HFFc6 (cell line): ENCODE measurements at regions not wholly inside any gene's neighbourhood (a gene's known extent, or its start where the extent isn't known, plus 50 kb on each side); places are given as distances from the start of the nearest gene placed in this dataset.
A peak's percentile ranks its signal among the peaks of the same experiment; 100 is the strongest.

Experiments used
- DNase-seq: peaks from one replicate; pipeline ENCODE4 v3.0.0-alpha.2; 2018
- H3K27ac Mint-ChIP-seq: 2 replicates; pipeline ENCODE4 v1.8.0; 2020; ENCODE audit warnings: mild to moderate bottlenecking, mixed read lengths
- H3K27me3 Mint-ChIP-seq: 2 replicates; pipeline ENCODE4 v1.8.0; 2021; ENCODE audit warnings: mild to moderate bottlenecking, moderate library complexity, mixed read lengths; ENCODE audit not compliant: insufficient read depth
- H3K36me3 Mint-ChIP-seq: 2 replicates; pipeline ENCODE4 v1.8.0; 2021; ENCODE audit warnings: low read depth, mixed read lengths
- H3K4me1 Mint-ChIP-seq: 2 replicates; pipeline ENCODE4 v1.8.0; 2020; ENCODE audit warnings: low read depth, mixed read lengths
- H3K4me3 Mint-ChIP-seq: 2 replicates; pipeline ENCODE4 v1.8.0; 2020; ENCODE audit warnings: mild to moderate bottlenecking, moderate library complexity, mixed read lengths
- H3K9me3 Mint-ChIP-seq: 2 replicates; pipeline ENCODE4 v1.8.0; 2020; ENCODE audit warnings: mild to moderate bottlenecking, mixed read lengths
- CTCF ChIP-seq: fragments of 200-600 bp; sonication (generic); IDR thresholded peaks from 2 replicates; pipeline ENCODE4 v1.5.0; 2021; ENCODE audit warnings: antibody characterized with exemption, mild to moderate bottlenecking

DNA sequence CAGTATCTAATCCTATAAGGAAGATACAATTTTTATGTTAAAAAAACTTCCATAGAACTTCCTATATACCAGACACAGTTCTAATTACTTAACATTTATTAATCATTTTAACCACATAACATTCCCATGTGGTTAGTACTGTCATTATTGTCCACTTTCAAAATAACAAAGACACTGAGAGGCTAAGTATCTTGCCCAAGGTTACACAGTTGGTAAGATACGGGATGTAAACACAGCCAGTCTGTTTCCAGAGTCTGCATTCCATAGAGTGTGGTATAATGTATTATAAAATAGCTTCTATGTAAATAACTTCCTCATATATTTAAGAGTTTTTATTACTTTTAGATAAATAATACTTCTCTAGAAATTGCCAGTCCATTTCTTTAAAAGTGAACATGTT lies 383.3 kb upstream of the ETAA1 start:
- H3K36me3 Mint-ChIP-seq, result no peaks in the 10 kb centered on the region
- H3K4me3 Mint-ChIP-seq, result no peak overlapping the region
- no peak for TF ChIP-seq CTCF
- no peak overlapping the region for H3K27ac Mint-ChIP-seq
- peak; percentile 8 for DNase-seq
- H3K9me3 Mint-ChIP-seq, result no peaks in the 10 kb centered on the region
- H3K27me3 Mint-ChIP-seq, result no peaks in the 10 kb centered on the region; the same call in none of the 2 replicates
- no peaks in the 10 kb centered on the region for H3K4me1 Mint-ChIP-seq

DNA sequence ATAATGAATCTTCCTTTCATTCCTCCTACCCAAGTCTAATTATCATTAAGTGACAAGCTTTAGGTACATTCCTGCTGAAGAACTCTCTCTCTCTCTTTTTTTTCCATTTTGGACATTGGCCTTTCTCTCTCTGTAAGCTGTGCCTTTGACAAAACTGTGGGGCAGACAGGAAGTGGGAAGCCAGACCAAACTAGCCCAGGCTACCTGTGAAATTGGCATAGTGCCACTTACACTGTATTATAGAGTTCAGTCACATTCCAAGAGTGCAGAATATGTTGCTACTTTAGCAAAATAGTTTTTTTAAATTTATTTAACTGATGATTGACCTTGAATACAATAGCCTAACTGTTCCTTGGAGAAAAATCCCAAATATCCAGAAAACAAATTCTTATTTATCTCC lies 381.5 kb upstream of the ETAA1 start:
- H3K4me1 Mint-ChIP-seq, result no peaks in the 10 kb centered on the region
- H3K4me3 Mint-ChIP-seq, result no peak overlapping the region
- TF ChIP-seq CTCF, result no peak
- no peaks in the 10 kb centered on the region for H3K36me3 Mint-ChIP-seq
- DNase-seq, result no peak
- H3K27ac Mint-ChIP-seq, result no peak overlapping the region
- no peaks in the 10 kb centered on the region for H3K9me3 Mint-ChIP-seq
- no peaks in the 10 kb centered on the region; the same call in none of the 2 replicates for H3K27me3 Mint-ChIP-seq

DNA sequence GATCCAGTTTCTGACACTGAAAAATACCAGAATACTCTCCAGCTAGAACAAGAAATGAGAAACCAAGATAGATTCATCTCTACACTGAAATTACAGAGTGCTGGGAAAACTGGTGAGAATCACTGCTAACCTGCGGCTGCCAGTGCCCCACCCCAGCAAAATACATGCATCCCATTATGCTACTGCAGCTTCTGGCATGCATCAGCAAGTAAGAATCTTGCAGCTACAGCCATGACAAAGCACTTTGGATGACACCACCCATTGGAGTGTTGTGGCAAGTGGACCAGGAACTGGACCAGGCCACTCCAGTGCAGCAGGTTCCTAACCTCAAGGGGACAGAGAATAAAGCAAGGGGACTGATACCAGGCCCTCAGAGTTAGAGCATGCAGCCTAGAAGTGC lies 378.8 kb upstream of the ETAA1 start:
- TF ChIP-seq CTCF, result no peak
- Mint-ChIP-seq H3K36me3 (0 out of 2 replicates have a peak, but pooled peaks cover under 1% of the 10 kb centered on the region), H3K27ac (no peak overlapping the region), H3K4me1 (no peaks in the 10 kb centered on the region), H3K27me3 (no peaks in the 10 kb centered on the region; the same call in none of the 2 replicates), H3K9me3 (no peaks in the 10 kb centered on the region), H3K4me3 (no peak overlapping the region)
- DNase-seq, result no peak

GRCh38 chr2:67032076-67032475 lies 365.1 kb upstream of the ETAA1 start:
- no peak for TF ChIP-seq CTCF
- Mint-ChIP-seq H3K4me3 (no peak overlapping the region), H3K9me3 (0 out of 2 replicates have a peak, but pooled peaks cover 3% of the 10 kb centered on the region), H3K4me1 (peaks cover 61% of the 10 kb centered on the region), H3K27ac (0 out of 2 replicates have a peak overlapping the region, but pooled peaks have one; percentile 12), H3K36me3 (0 out of 2 replicates have a peak, but pooled peaks cover 4% of the 10 kb centered on the region), H3K27me3 (no peaks in the 10 kb centered on the region)
- DNase-seq, result no peak

- peak; percentile 82 for DNase-seq
- no peak for TF ChIP-seq CTCF
- H3K9me3 Mint-ChIP-seq, result 0 out of 2 replicates have a peak, but pooled peaks cover 3% of the 10 kb centered on the region
- H3K27ac Mint-ChIP-seq, result peak overlapping the region; percentile 91
- H3K36me3 Mint-ChIP-seq, result 0 out of 2 replicates have a peak, but pooled peaks cover 4% of the 10 kb centered on the region
- peaks cover 84% of the 10 kb centered on the region for H3K4me1 Mint-ChIP-seq
- H3K4me3 Mint-ChIP-seq, result peak overlapping the region; percentile 36; the same call in 1 of the 2 replicates
- no peaks in the 10 kb centered on the region for H3K27me3 Mint-ChIP-seq
Measured at GRCh38 chr2:67036444-67036843, 360.7 kb upstream of the ETAA1 start.

GRCh38 chr2:67037655-67038054 lies 359.5 kb upstream of the ETAA1 start:
- Mint-ChIP-seq H3K4me3 (no peak overlapping the region), H3K36me3 (no peaks in the 10 kb centered on the region), H3K27ac (no peak overlapping the region), H3K27me3 (no peaks in the 10 kb centered on the region), H3K4me1 (peaks cover 74% of the 10 kb centered on the region), H3K9me3 (no peaks in the 10 kb centered on the region)
- no peak for TF ChIP-seq CTCF
- no peak for DNase-seq
